Neuronal stem cell (in vitro differentiated cells): ENCODE measurements at regions not wholly inside any gene's neighbourhood (a gene's known extent, or its start where the extent isn't known, plus 50 kb on each side); places are given as distances from the start of the nearest gene placed in this dataset.

ENCODE experiments used
- DNase-seq: peaks from one replicate; pipeline ENCODE4 v3.0.0-alpha.2; 2013; ENCODE audit warnings: low spot score
- H2AFZ ChIP-seq: one replicate; pipeline ENCODE4 v1.6.1; 2013; ENCODE audit warnings: mild to moderate bottlenecking, low read length, inconsistent platforms
- H2AK5ac ChIP-seq: 2 replicates; pipeline ENCODE4 v1.6.1; 2013; ENCODE audit warnings: low read depth, mild to moderate bottlenecking, inconsistent platforms, low read length, moderate library complexity, mixed read lengths
- H2BK120ac ChIP-seq: 2 replicates; pipeline ENCODE4 v1.6.1; 2013; ENCODE audit warnings: low read depth, mild to moderate bottlenecking, inconsistent platforms, low read length, moderate library complexity, mixed read lengths
- H2BK12ac ChIP-seq: one replicate; pipeline ENCODE4 v1.6.1; 2013; ENCODE audit warnings: low read length, inconsistent platforms
- H2BK15ac ChIP-seq: 2 replicates; pipeline ENCODE4 v1.6.1; 2013; ENCODE audit warnings: mild to moderate bottlenecking, low read length, inconsistent platforms, mixed read lengths
- H2BK5ac ChIP-seq: one replicate; pipeline ENCODE4 v1.6.1; 2013; ENCODE audit warnings: inconsistent platforms, mild to moderate bottlenecking, low read length, moderate library complexity
- H3K14ac ChIP-seq: one replicate; pipeline ENCODE4 v1.6.1; 2013; ENCODE audit warnings: low read length, inconsistent platforms
- H3K18ac ChIP-seq: 2 replicates; pipeline ENCODE4 v1.6.1; 2013; ENCODE audit warnings: low read length, inconsistent platforms
- H3K23ac ChIP-seq: 2 replicates; pipeline ENCODE4 v1.6.1; 2013; ENCODE audit warnings: low read depth, mild to moderate bottlenecking, mixed read lengths, low read length, inconsistent platforms; ENCODE audit not compliant: poor library complexity
- H3K27ac ChIP-seq: replicated peaks from 3 replicates; pipeline ENCODE4 v1.5.1; 2013; ENCODE audit warnings: low read length, inconsistent platforms
- H3K27me3 ChIP-seq, 3 experiments: 2 replicates each; pipeline ENCODE4 v1.6.1; 2013; ENCODE audit warnings: low read length in 3 of 3, mild to moderate bottlenecking in 2 of 3, inconsistent platforms in 1 of 3, low read depth in 1 of 3, mixed read lengths in 1 of 3, moderate library complexity in 1 of 3; ENCODE audit not compliant: control insufficient read depth in 3 of 3, insufficient read depth in 3 of 3
- H3K36me3 ChIP-seq, 2 donors: replicated peaks in 1 of 2; 2 replicates each; pipeline ENCODE4 v1.6.1; 2013; ENCODE audit warnings: low read length in 2 of 2; ENCODE audit not compliant: control insufficient read depth in 2 of 2, insufficient read depth in 2 of 2
- H3K4ac ChIP-seq: 2 replicates; pipeline ENCODE4 v1.6.1; 2013; ENCODE audit warnings: inconsistent platforms, mild to moderate bottlenecking, low read length, moderate library complexity
- H3K4me1 ChIP-seq, 2 donors: 1 replicate in 1 of 2; 2 replicates in 1 of 2; pipeline ENCODE4 v1.6.1; 2013; ENCODE audit warnings: low read length in 2 of 2, low read depth in 1 of 2; ENCODE audit not compliant: control insufficient read depth in 2 of 2, insufficient read depth in 1 of 2
- H3K4me2 ChIP-seq: one replicate; pipeline ENCODE4 v1.6.1; 2013; ENCODE audit warnings: mild to moderate bottlenecking, low read length, inconsistent platforms; ENCODE audit not compliant: insufficient read depth, poor library complexity, severe bottlenecking
- H3K4me3 ChIP-seq, 2 donors: 2 replicates each; pipeline ENCODE4 v1.5.1; 2013; ENCODE audit warnings: low read length in 2 of 2, mild to moderate bottlenecking in 2 of 2, inconsistent platforms in 1 of 2, moderate library complexity in 1 of 2
- H3K79me1 ChIP-seq: one replicate; pipeline ENCODE4 v1.6.1; 2013; ENCODE audit warnings: low read depth, mild to moderate bottlenecking, inconsistent platforms, low read length, moderate library complexity
- H3K9ac ChIP-seq: one replicate; pipeline ENCODE4 v1.6.1; 2013; ENCODE audit warnings: mild to moderate bottlenecking, low read depth, low read length, inconsistent platforms; ENCODE audit not compliant: poor library complexity
- H3K9me3 ChIP-seq, 2 donors: replicated peaks in 1 of 2; 2 replicates each; pipeline versions ENCODE3 to v1.6.1; 2013; ENCODE audit warnings: low read length in 2 of 2, mild to moderate bottlenecking in 2 of 2, inconsistent platforms in 1 of 2, low read depth in 1 of 2, mixed read lengths in 1 of 2, moderate library complexity in 1 of 2; ENCODE audit not compliant: control insufficient read depth in 2 of 2, insufficient read depth in 1 of 2
- H4K8ac ChIP-seq: one replicate; pipeline ENCODE4 v1.6.1; 2013; ENCODE audit warnings: low read depth, mild to moderate bottlenecking, inconsistent platforms, low read length, moderate library complexity
- H4K91ac ChIP-seq: one replicate; pipeline ENCODE4 v1.6.1; 2013; ENCODE audit warnings: low read length, low read depth, mild to moderate bottlenecking, inconsistent platforms; ENCODE audit not compliant: poor library complexity
- WGBS, 2 donors: extraction: QIAGEN DNeasy Blood & Tissue Kit; methylation state at CpG; one replicate each; pipeline ENCODE4 v1.1.7; 2013; ENCODE audit warnings: missing lambda C conversion rate in 2 of 2, mixed read lengths in 1 of 2; ENCODE audit not compliant: insufficient read length in 2 of 2, insufficient replicate concordance in 1 of 2; ENCODE audit errors: extremely low coverage in 2 of 2; 5-methylcytosine and 5-hydroxymethylcytosine counted together

DNA sequence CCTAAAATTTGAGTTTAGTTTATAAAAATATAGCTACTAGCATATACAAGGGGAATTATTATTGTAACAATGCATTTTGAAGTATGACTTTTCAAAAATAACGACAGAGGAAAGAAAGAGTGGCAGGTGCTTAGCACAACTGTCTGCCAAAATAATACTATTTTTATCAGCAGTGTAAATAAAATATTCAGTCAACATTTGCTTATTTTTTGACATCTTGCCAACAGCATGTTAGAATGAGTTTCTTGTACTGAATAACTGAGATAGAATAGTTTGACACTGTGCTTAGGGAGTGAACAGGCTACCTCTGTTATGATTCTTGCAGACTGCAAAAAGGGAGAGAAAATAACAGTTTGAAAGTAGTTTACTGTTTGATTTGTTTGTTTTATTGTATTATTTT lies 909.8 kb downstream of the BRINP3 start:
- DNase-seq = no peak
- Histone ChIP-seq H3K36me3 (no peaks in the 10 kb centered on the region), H3K4me1 (no peaks in the 10 kb centered on the region)

DNA sequence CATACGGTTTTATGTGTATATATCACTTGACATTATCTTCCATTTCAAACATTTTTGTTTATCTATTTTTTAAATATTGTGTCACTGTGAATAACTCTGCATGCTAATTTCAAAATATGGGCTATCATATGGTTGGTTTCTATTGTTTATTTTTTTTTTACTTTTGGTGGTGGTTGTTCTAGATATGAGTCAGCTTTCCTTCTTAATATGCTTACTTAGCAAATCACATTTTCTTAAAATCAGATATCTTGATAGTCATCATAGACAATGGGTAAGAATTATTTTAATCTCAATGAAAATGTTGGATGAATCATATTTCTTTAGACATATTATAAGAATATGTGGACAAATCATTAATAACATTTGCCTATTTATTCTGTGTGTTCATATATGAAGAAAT lies 881.5 kb downstream of the BRINP3 start:
- H2BK5ac ChIP-seq = no peak overlapping the region
- H3K4me2 ChIP-seq = no peak overlapping the region
- H3K14ac ChIP-seq = no peak overlapping the region
- H3K4ac ChIP-seq = no peak overlapping the region
- H3K36me3 ChIP-seq = no peaks in the 10 kb centered on the region
- no peak overlapping the region for H2AK5ac ChIP-seq
- WGBS, 2 donors = no CpG with 5 or more reads among the region's 1 CpG
- H3K18ac ChIP-seq = no peak overlapping the region
- H2BK15ac ChIP-seq = no peak overlapping the region
- no peak overlapping the region for H4K8ac ChIP-seq
- H3K79me1 ChIP-seq = no peaks in the 10 kb centered on the region
- no peak overlapping the region for H3K4me3 ChIP-seq
- DNase-seq = no peak
- H2BK12ac ChIP-seq = no peak overlapping the region
- no peaks in the 10 kb centered on the region for H3K9me3 ChIP-seq
- H3K23ac ChIP-seq = no peak overlapping the region
- H3K27ac ChIP-seq = no peak overlapping the region
- H3K4me1 ChIP-seq = no peaks in the 10 kb centered on the region
- no peak overlapping the region for H4K91ac ChIP-seq
- no peaks in the 10 kb centered on the region for H3K27me3 ChIP-seq
- no peak overlapping the region for H2AFZ ChIP-seq
- no peak overlapping the region for H3K9ac ChIP-seq
- H2BK120ac ChIP-seq = no peak overlapping the region

More for the DNA sequence above, 909.8 kb downstream of the BRINP3 start:
- Histone ChIP-seq H2BK5ac (no peak overlapping the region), H2BK12ac (no peak overlapping the region), H2AFZ (no peak overlapping the region), H3K9ac (no peak overlapping the region), H3K4ac (no peak overlapping the region), H3K14ac (no peak overlapping the region), H3K4me3 (no peak overlapping the region), H3K27ac (no peak overlapping the region), H2AK5ac (no peak overlapping the region), H2BK120ac (no peak overlapping the region), H3K79me1 (no peaks in the 10 kb centered on the region), H4K8ac (no peak overlapping the region), H2BK15ac (no peak overlapping the region), H3K18ac (no peak overlapping the region), H3K9me3 (no peaks in the 10 kb centered on the region), H3K4me2 (no peak overlapping the region), H3K23ac (no peak overlapping the region), H3K27me3 (no peaks in the 10 kb centered on the region), H4K91ac (no peak overlapping the region)
- no CpG with 5 or more reads among the region's 1 CpG for WGBS, 2 donors

DNA sequence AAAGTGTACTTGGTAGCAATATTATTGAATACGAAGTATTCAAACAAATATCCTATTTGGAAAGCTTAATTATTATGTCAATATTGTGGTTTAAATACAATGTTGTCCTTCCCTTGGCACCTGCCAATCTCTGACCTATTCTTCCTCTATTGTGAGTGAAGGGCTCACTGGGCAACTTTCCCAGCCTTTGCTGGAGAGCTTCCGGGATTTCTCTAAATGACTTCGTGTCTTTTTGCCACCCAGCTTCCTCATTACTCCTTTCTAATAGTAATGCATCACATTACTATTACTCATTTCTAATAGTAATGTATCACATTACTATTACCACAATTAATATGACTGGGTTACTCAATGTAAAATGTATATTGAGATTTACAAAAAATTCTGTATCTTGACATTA lies 880.6 kb downstream of the BRINP3 start:
- H2BK15ac ChIP-seq = no peak overlapping the region
- H3K9ac ChIP-seq = no peak overlapping the region
- H3K4me1 ChIP-seq = no peaks in the 10 kb centered on the region
- no peak overlapping the region for H2BK120ac ChIP-seq
- no peaks in the 10 kb centered on the region for H3K9me3 ChIP-seq
- H3K14ac ChIP-seq = no peak overlapping the region
- H4K91ac ChIP-seq = no peak overlapping the region
- H3K4me2 ChIP-seq = no peak overlapping the region
- H2BK5ac ChIP-seq = no peak overlapping the region
- H3K27me3 ChIP-seq = no peaks in the 10 kb centered on the region
- H4K8ac ChIP-seq = no peak overlapping the region
- H2AK5ac ChIP-seq = no peak overlapping the region
- H3K4ac ChIP-seq = no peak overlapping the region
- no peak overlapping the region for H2AFZ ChIP-seq
- DNase-seq = no peak
- H3K36me3 ChIP-seq = no peaks in the 10 kb centered on the region
- H3K23ac ChIP-seq = no peak overlapping the region
- no peak overlapping the region for H3K27ac ChIP-seq
- H3K79me1 ChIP-seq = no peaks in the 10 kb centered on the region
- WGBS, 2 donors = no CpG with 5 or more reads among the region's 3 CpGs
- H2BK12ac ChIP-seq = no peak overlapping the region
- no peak overlapping the region for H3K4me3 ChIP-seq
- H3K18ac ChIP-seq = no peak overlapping the region

DNA sequence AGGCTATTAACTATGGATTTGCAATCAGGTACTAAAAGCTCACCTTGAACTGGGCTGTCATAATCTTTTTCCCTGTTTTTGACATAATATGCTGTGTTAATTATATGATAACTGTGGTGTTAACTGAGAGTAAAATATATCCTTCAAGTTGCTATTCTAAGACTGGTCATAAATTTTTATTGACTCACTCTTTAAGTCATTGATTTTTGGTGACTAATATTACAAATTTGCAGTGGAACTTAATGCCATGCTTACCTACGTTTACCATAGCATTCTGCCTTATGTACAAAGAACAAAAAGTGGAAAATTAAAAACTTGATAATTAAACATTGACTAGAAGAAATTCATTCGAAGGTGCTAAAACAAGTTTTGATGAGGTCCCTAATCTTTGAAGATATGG lies 872.4 kb downstream of the BRINP3 start:
- H2AFZ ChIP-seq = no peak overlapping the region
- no peaks in the 10 kb centered on the region for H3K36me3 ChIP-seq
- no peaks in the 10 kb centered on the region for H3K27me3 ChIP-seq
- H2AK5ac ChIP-seq = no peak overlapping the region
- no peak overlapping the region for H2BK15ac ChIP-seq
- H2BK120ac ChIP-seq = no peak overlapping the region
- WGBS, 2 donors = no CpG with 5 or more reads among the region's 2 CpGs
- H3K9me3 ChIP-seq = no peaks in the 10 kb centered on the region
- no peak overlapping the region for H4K8ac ChIP-seq
- H3K4me3 ChIP-seq = no peak overlapping the region
- no peak overlapping the region for H3K23ac ChIP-seq
- no peak overlapping the region for H4K91ac ChIP-seq
- no peak for DNase-seq
- H2BK12ac ChIP-seq = no peak overlapping the region
- H3K14ac ChIP-seq = no peak overlapping the region
- H3K79me1 ChIP-seq = no peaks in the 10 kb centered on the region
- H3K4me2 ChIP-seq = no peak overlapping the region
- H3K4ac ChIP-seq = no peak overlapping the region
- H3K18ac ChIP-seq = no peak overlapping the region
- H2BK5ac ChIP-seq = no peak overlapping the region
- H3K27ac ChIP-seq = no peak overlapping the region
- H3K9ac ChIP-seq = no peak overlapping the region
- no peaks in the 10 kb centered on the region for H3K4me1 ChIP-seq
